SK-N-SH treated with all-trans-retinoic acid at 6 μM for 48 hours (cell line): ENCODE measurements at regions not wholly inside any gene's neighbourhood (a gene's known extent, or its start where the extent isn't known, plus 50 kb on each side); places are given as distances from the start of the nearest gene placed in this dataset.

Experiments
- ATAC-seq: fragments of 200-7000 bp; cut with Tn5 transposase; 3 replicates; pipeline ENCODE4 v1.9.1; 2020; ENCODE audit warnings: mild to moderate bottlenecking, moderate library complexity
- ARNTL ChIP-seq: fragments of 450-650 bp; formaldehyde crosslinking; IDR thresholded peaks from 2 replicates; pipeline ENCODE4 v1.5.0; 2020; ENCODE audit warnings: low read depth, mild to moderate bottlenecking, moderate library complexity, borderline replicate concordance
- BACH2 ChIP-seq: fragments of 250-450 bp; sonication (Bioruptor Pico); IDR thresholded peaks from 2 replicates; pipeline ENCODE4 v1.9.0; 2021; ENCODE audit warnings: mild to moderate bottlenecking, borderline replicate concordance
- CREB5 ChIP-seq: fragments of 250-450 bp; sonication (Bioruptor Pico); IDR thresholded peaks from 2 replicates; pipeline ENCODE4 v1.5.1; 2020; ENCODE audit warnings: low read depth, mild to moderate bottlenecking, moderate library complexity
- CSDC2 ChIP-seq: fragments of 250-450 bp; sonication (Bioruptor Pico); IDR thresholded peaks from 2 replicates; pipeline ENCODE4 v1.5.0; 2020; ENCODE audit warnings: mild to moderate bottlenecking, moderate library complexity
- ESRRG ChIP-seq: fragments of 250-450 bp; sonication (Bioruptor Pico); IDR thresholded peaks from 2 replicates; pipeline ENCODE4 v1.6.1; 2021; ENCODE audit warnings: mild to moderate bottlenecking
- GLIS3 ChIP-seq: fragments of 250-450 bp; sonication (Bioruptor Pico); IDR thresholded peaks from 2 replicates; pipeline ENCODE4 v1.5.0; 2020; ENCODE audit warnings: mild to moderate bottlenecking, moderate library complexity
- OSR1 ChIP-seq: fragments of 250-450 bp; sonication (Bioruptor Pico); IDR thresholded peaks from 2 replicates; pipeline ENCODE4 v1.8.0; 2022; ENCODE audit warnings: moderate library complexity, mild to moderate bottlenecking, inconsistent platforms
- POU6F1 ChIP-seq: fragments of 250-450 bp; sonication (Bioruptor Pico); IDR thresholded peaks from 2 replicates; pipeline ENCODE4 v1.8.0; 2021; ENCODE audit warnings: low read depth, mild to moderate bottlenecking, moderate library complexity, borderline replicate concordance
- RARB ChIP-seq: fragments of 250-450 bp; sonication (Bioruptor Pico); IDR thresholded peaks from 2 replicates; pipeline ENCODE4 v1.8.0; 2021; ENCODE audit warnings: mild to moderate bottlenecking, moderate library complexity
- SNAI2 ChIP-seq: fragments of 250-450 bp; sonication (Bioruptor Pico); IDR thresholded peaks from 2 replicates; pipeline ENCODE4 v1.5.0; 2020; ENCODE audit warnings: mild to moderate bottlenecking, moderate library complexity
- TCF4 ChIP-seq: fragments of 250-450 bp; sonication (Bioruptor Pico); IDR thresholded peaks from 2 replicates; pipeline ENCODE4 v1.8.0; 2021; ENCODE audit warnings: mild to moderate bottlenecking, moderate library complexity, borderline replicate concordance
- TOX ChIP-seq: fragments of 250-450 bp; sonication (Bioruptor Pico); IDR thresholded peaks from 2 replicates; pipeline ENCODE4 v1.8.0; 2021; ENCODE audit warnings: mild to moderate bottlenecking, moderate library complexity, borderline replicate concordance
- TSHZ2 ChIP-seq: fragments of 250-450 bp; sonication (Bioruptor Pico); IDR thresholded peaks from 2 replicates; pipeline ENCODE4 v1.5.0; 2020; ENCODE audit warnings: mild to moderate bottlenecking, moderate library complexity
- ZC3H10 ChIP-seq: fragments of 250-450 bp; sonication (Bioruptor Pico); IDR thresholded peaks from 2 replicates; pipeline ENCODE4 v1.5.1; 2021; ENCODE audit warnings: mild to moderate bottlenecking, moderate library complexity
- ZFP3 ChIP-seq: fragments of 250-450 bp; sonication (Bioruptor Pico); IDR thresholded peaks from 2 replicates; pipeline ENCODE4 v1.5.0; 2020; ENCODE audit warnings: mild to moderate bottlenecking, moderate library complexity
- ZFP30 ChIP-seq: fragments of 450-650 bp; formaldehyde crosslinking; IDR thresholded peaks from 2 replicates; pipeline ENCODE4 v1.5.0; 2022; ENCODE audit warnings: mild to moderate bottlenecking, moderate library complexity
- ZNF565 ChIP-seq: fragments of 450-650 bp; formaldehyde crosslinking; conservative IDR thresholded peaks from 2 replicates; pipeline ENCODE4 v1.5.0; 2020; ENCODE audit warnings: low read depth, mild to moderate bottlenecking, moderate library complexity
- ZNF70 ChIP-seq: fragments of 450-650 bp; formaldehyde crosslinking; IDR thresholded peaks from 2 replicates; pipeline ENCODE4 v1.5.0; 2020; ENCODE audit warnings: mild to moderate bottlenecking, moderate library complexity
- ZNF8 ChIP-seq: fragments of 450-650 bp; formaldehyde crosslinking; IDR thresholded peaks from 2 replicates; pipeline ENCODE4 v1.5.0; 2020; ENCODE audit warnings: mild to moderate bottlenecking, moderate library complexity
- TF ChIP-seq, protein P1 (sequence below): fragments of 250-450 bp; sonication (Bioruptor Pico); IDR thresholded peaks from 2 replicates; pipeline ENCODE4 v1.5.1; 2021; ENCODE audit warnings: mild to moderate bottlenecking, moderate library complexity
- TF ChIP-seq, protein P2 (sequence below): fragments of 250-450 bp; sonication (Bioruptor Pico); IDR thresholded peaks from 2 replicates; pipeline ENCODE4 v1.8.0; 2020; ENCODE audit warnings: mild to moderate bottlenecking, moderate library complexity, borderline replicate concordance

DNA sequence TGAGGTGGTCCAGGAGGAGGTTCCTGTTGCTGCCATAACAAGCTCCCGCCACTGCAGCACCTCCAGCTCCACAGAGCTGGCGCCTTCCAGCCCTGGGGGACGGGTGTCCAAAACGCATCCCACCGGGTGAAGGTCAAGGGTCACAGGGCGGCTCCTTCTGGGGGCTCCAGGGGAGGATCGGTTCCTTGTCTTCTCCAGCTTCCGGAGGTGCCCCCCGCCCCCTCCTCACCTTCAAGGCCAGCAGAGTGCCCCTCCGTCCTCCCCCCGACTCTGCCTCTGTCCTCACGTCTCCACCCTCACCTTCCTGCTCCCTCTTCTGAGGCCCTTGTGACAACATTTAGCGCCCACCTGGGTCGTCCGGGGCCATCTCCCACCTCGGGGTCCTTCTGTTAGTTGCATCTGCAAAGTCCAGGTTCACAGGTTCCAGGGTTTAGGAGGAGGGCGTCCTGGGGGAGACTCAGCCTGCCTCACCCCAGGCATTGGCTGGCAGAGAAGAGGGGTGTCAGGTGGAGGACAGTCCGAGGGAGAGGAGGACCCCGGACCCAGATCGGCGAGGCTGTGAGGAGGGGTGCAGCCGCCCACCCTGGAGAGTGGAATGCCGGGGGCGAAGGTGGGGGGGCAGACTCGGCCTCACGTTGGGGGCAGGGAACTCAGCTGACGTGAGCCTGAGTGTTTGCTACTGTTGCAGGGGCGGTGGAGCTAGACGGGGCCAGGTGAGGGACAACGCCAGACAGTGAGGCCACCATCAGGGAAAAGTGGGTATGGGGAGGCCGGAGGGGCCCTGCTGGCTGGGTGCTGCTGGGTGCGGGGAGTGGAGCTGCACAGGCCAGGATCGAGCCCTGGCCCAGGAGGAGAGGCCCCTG lies 205.5 kb upstream of the C14orf180 start:
- ATAC-seq, result no peak
- TF ChIP-seq, protein P1, sequence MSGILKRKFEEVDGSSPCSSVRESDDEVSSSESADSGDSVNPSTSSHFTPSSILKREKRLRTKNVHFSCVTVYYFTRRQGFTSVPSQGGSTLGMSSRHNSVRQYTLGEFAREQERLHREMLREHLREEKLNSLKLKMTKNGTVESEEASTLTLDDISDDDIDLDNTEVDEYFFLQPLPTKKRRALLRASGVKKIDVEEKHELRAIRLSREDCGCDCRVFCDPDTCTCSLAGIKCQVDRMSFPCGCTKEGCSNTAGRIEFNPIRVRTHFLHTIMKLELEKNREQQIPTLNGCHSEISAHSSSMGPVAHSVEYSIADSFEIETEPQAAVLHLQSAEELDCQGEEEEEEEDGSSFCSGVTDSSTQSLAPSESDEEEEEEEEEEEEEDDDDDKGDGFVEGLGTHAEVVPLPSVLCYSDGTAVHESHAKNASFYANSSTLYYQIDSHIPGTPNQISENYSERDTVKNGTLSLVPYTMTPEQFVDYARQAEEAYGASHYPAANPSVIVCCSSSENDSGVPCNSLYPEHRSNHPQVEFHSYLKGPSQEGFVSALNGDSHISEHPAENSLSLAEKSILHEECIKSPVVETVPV (CRISPR knock-in tag), result no peak
- no peak for TF ChIP-seq ZNF565
- no peak for TF ChIP-seq CREB5 (CRISPR knock-in tag)
- TF ChIP-seq, protein P2, sequence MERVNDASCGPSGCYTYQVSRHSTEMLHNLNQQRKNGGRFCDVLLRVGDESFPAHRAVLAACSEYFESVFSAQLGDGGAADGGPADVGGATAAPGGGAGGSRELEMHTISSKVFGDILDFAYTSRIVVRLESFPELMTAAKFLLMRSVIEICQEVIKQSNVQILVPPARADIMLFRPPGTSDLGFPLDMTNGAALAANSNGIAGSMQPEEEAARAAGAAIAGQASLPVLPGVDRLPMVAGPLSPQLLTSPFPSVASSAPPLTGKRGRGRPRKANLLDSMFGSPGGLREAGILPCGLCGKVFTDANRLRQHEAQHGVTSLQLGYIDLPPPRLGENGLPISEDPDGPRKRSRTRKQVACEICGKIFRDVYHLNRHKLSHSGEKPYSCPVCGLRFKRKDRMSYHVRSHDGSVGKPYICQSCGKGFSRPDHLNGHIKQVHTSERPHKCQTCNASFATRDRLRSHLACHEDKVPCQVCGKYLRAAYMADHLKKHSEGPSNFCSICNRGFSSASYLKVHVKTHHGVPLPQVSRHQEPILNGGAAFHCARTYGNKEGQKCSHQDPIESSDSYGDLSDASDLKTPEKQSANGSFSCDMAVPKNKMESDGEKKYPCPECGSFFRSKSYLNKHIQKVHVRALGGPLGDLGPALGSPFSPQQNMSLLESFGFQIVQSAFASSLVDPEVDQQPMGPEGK, result no peak
- TF ChIP-seq TSHZ2 (CRISPR knock-in tag), result no peak
- no peak for TF ChIP-seq TCF4 (CRISPR knock-in tag)
- no peak for TF ChIP-seq GLIS3 (CRISPR knock-in tag)
- no peak for TF ChIP-seq ZNF8
- no peak for TF ChIP-seq POU6F1 (CRISPR knock-in tag)
- no peak for TF ChIP-seq ARNTL (CRISPR knock-in tag)
- TF ChIP-seq ESRRG (CRISPR knock-in tag), result no peak
- TF ChIP-seq ZFP3 (CRISPR knock-in tag), result no peak
- TF ChIP-seq ZFP30, result no peak
- TF ChIP-seq ZC3H10 (CRISPR knock-in tag), result no peak
- TF ChIP-seq RARB (CRISPR knock-in tag), result no peak
- TF ChIP-seq ZNF70 (CRISPR knock-in tag), result no peak
- TF ChIP-seq TOX (CRISPR knock-in tag), result no peak
- TF ChIP-seq CSDC2 (CRISPR knock-in tag), result no peak
- no peak for TF ChIP-seq BACH2 (CRISPR knock-in tag)
- TF ChIP-seq, all 23 proteins: peak for 0

DNA sequence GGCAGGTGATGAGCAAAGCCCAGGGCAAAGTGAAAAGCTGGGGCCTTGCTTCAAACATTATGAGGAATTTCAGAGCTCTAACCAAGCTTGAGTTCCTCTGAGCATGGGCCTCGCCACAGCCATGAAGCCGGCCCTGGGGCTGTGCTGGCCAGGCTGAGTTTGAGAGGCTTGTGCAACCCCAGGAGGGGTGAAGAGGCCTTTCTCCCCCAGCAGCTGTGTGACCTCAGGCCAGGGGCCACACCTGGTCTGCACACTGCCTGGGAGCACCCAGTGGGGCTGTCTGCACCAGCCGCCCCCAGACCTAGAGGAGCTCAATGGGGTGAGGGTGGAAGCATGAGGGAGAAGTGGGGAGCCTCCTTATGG lies 204.9 kb upstream of the C14orf180 start:
- TF ChIP-seq CSDC2 (CRISPR knock-in tag) (no peak), RARB (CRISPR knock-in tag) (no peak), ZFP30 (no peak), TOX (CRISPR knock-in tag) (no peak), ZNF70 (CRISPR knock-in tag) (no peak), ESRRG (CRISPR knock-in tag) (no peak), BACH2 (CRISPR knock-in tag) (no peak), SNAI2 (CRISPR knock-in tag) (no peak), ZNF565 (no peak), GLIS3 (CRISPR knock-in tag) (no peak), TSHZ2 (CRISPR knock-in tag) (no peak), OSR1 (no peak), ZFP3 (CRISPR knock-in tag) (no peak)
- TF ChIP-seq, protein P1 (CRISPR knock-in tag), result no peak
- no peak for ATAC-seq
